Neural cell (in vitro differentiated cells): ENCODE measurements at regions not wholly inside any gene's neighbourhood (a gene's known extent, or its start where the extent isn't known, plus 50 kb on each side); places are given as distances from the start of the nearest gene placed in this dataset.

Source experiments
- SMC3 ChIP-seq: fragments of 450-650 bp; conservative IDR thresholded peaks from 2 replicates; pipeline ENCODE4 v1.6.1; 2014; ENCODE audit warnings: antibody characterized with exemption, mild to moderate bottlenecking, moderate library complexity; ENCODE audit not compliant: poor library complexity
- TF ChIP-seq, protein P1 (sequence below): fragments of 450-650 bp; IDR thresholded peaks from 2 replicates; pipeline ENCODE4 v1.5.1; 2014; ENCODE audit warnings: antibody characterized with exemption, mild to moderate bottlenecking, moderate library complexity; ENCODE audit not compliant: poor library complexity, severe bottlenecking
- TF ChIP-seq, protein P2 (sequence below): IDR thresholded peaks from 2 replicates; pipeline ENCODE4 v1.6.1; 2012; ENCODE audit warnings: borderline replicate concordance

DNA sequence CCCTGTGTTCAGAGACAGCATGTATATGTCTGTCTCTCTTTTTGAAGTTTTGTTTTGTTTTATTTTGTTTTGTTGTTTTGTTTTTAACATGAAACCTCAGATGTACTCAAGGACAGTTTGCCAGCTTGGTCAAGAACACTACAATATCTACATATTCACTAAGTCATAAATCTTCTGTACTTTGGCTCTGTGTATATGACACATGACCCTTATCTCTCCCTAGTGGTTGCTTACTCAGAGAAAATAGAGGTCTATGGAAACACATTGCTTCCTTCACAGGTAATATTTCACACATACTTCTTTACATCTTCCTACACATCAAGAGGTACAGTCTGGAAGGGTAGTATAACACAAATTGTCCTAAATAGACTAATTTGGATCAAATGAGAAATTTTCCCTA is 312.6 kb upstream of the VRK2 start:
- TF ChIP-seq, protein P1, sequence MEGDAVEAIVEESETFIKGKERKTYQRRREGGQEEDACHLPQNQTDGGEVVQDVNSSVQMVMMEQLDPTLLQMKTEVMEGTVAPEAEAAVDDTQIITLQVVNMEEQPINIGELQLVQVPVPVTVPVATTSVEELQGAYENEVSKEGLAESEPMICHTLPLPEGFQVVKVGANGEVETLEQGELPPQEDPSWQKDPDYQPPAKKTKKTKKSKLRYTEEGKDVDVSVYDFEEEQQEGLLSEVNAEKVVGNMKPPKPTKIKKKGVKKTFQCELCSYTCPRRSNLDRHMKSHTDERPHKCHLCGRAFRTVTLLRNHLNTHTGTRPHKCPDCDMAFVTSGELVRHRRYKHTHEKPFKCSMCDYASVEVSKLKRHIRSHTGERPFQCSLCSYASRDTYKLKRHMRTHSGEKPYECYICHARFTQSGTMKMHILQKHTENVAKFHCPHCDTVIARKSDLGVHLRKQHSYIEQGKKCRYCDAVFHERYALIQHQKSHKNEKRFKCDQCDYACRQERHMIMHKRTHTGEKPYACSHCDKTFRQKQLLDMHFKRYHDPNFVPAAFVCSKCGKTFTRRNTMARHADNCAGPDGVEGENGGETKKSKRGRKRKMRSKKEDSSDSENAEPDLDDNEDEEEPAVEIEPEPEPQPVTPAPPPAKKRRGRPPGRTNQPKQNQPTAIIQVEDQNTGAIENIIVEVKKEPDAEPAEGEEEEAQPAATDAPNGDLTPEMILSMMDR, result no peak
- no peak for TF ChIP-seq SMC3
- TF ChIP-seq, protein P2, sequence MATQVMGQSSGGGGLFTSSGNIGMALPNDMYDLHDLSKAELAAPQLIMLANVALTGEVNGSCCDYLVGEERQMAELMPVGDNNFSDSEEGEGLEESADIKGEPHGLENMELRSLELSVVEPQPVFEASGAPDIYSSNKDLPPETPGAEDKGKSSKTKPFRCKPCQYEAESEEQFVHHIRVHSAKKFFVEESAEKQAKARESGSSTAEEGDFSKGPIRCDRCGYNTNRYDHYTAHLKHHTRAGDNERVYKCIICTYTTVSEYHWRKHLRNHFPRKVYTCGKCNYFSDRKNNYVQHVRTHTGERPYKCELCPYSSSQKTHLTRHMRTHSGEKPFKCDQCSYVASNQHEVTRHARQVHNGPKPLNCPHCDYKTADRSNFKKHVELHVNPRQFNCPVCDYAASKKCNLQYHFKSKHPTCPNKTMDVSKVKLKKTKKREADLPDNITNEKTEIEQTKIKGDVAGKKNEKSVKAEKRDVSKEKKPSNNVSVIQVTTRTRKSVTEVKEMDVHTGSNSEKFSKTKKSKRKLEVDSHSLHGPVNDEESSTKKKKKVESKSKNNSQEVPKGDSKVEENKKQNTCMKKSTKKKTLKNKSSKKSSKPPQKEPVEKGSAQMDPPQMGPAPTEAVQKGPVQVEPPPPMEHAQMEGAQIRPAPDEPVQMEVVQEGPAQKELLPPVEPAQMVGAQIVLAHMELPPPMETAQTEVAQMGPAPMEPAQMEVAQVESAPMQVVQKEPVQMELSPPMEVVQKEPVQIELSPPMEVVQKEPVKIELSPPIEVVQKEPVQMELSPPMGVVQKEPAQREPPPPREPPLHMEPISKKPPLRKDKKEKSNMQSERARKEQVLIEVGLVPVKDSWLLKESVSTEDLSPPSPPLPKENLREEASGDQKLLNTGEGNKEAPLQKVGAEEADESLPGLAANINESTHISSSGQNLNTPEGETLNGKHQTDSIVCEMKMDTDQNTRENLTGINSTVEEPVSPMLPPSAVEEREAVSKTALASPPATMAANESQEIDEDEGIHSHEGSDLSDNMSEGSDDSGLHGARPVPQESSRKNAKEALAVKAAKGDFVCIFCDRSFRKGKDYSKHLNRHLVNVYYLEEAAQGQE, result no peak
